HG03342 (cell line): ENCODE measurements at regions not wholly inside any gene's neighbourhood (a gene's known extent, or its start where the extent isn't known, plus 50 kb on each side); places are given as distances from the start of the nearest gene placed in this dataset.
"Not testable (repeated sequence)": the region's sequence is repeated elsewhere in the genome, so short reads cannot be mapped to it uniquely, and the experiment has no call there.

Experiments used
- ATAC-seq: cut with Tn5 transposase; IDR thresholded peaks from one replicate; pipeline ENCODE4 v1.9.1; 2021; ENCODE audit warnings: mild to moderate bottlenecking, moderate library complexity; ENCODE audit not compliant: unreplicated experiment

DNA sequence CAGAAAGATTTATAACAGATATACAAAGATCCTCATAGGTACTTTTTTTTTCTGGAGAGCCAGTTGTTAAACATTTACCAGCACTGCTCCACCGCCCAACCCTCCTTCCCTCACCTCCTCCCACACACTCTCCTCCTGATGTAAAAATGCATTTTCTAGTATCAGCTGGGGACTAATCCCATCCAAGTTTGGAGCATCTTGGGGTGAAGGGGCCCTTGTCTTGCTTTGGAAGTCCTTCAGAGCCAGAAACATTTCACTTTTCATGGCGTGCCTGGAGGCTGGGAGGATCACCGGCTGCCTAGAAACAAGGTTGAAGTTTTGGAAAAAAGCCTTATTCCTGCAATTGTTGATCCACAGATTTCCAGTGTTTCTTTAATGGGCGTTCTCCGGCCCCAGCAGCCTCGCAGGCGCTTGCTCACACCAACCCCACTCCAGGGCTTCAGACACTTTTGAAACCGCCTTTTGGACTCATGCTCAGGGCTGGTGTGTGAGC, 165.1 kb upstream of the AFDN start:
- ATAC-seq = no peak

DNA sequence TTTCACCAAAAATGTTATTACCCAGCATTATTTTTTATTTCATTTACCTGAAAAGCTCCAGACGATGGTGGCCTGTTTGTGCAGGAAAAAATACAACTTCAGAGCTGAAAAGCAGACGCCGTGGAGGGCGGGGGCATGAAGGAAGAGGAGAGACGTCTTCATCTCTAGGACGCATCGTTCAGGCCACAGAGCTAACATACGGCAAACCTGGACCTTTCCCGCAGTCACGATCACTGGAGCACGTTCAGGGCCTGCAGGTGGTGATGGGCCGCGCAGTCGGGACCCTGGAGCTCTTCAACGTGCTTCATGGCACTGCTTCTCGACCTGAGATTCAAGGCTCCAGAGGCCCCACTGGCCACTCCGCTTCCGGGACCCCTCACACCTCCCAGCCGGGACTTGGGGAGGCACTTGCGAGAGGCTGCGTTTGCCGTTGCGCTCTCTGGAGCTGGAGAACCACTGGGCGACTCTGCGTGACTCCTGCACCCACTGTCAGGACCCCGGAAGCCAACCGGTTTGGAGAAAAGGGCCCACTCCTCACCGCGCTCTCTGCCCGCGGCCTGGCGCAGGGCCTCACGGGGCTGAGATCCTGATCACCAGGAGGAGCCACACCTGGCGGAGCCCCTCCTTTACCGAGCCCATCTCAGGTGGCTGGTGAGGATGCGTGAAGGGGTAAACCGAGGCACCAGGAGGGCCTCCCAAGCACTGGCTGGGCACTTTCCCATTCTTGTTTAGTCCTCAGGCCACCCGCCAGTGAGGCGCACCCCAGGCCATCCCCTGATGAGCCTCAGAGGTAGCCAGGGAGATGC, 164.4 kb upstream of the AFDN start:
- ATAC-seq = no peak

DNA sequence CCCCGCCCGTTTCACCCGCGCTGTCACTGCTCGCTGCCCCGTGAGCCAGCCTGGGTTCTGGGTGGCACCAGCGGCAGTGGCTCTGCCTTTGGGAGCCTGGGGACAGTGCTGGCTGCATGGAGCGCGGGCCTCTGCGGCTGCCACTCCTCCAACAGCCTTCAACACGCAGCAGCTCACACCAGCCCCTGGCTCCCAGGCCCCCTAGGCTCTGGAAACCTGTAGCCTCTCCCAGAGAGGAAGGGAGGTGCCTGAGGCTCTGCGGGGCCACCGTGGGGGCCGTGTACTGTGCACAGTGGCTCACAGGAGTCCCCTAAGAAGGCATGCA, 163.9 kb upstream of the AFDN start:
- ATAC-seq = no peak

DNA sequence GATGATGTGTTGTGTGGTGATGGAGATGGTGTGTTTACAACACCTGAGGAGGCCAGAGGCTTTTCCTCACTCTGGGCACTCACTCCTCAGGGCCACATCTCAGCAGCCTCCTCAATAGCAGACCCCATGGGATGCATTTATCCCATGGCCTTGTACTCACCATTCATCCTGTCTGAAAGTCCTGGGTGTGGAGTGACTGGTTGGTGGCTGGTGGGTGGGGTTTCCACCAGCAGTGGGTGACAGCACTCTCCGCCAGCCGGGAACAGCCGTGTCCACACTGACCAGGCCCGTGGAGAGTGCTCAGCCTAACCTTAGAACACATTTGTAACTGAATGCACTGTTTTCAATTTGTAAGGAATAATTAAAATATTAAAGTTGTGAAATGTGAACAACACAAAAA, 163.4 kb upstream of the AFDN start:
- ATAC-seq = no peak

DNA sequence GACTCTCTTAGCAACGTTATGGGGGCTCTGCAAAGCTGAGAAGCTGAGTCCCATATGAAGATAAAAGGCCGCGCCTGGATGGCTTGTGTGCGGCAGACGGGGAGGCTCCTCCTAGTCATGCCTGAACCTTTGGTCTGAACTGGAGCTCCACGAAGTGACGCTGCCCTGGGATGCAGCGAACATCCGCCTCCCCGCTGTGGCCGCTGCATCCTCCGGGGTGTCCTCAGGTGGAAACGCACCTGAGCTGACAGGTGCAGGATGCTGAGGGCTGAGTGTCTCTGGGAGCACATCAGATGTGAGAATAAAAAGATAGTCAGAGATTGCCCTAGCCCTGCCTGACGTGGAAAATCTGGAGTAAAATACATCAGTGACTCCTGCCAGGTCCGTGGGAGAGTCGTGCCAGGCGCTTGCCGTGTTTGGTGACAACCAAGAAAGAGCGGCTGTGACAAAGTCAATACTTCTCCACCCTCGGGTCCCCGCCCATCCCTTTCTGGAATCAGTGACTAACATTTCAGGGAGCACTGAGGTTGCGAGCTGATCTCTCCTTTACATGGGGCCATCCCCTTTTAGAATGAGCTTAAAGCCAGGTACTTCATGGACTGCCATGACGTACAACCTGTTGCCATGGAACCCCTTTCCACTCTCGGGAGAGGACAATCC, 162.8 kb upstream of the AFDN start:
- no peak for ATAC-seq

GRCh38 chr6:167664678-167665660, 161.7 kb upstream of the AFDN start:
- no peak for ATAC-seq

DNA sequence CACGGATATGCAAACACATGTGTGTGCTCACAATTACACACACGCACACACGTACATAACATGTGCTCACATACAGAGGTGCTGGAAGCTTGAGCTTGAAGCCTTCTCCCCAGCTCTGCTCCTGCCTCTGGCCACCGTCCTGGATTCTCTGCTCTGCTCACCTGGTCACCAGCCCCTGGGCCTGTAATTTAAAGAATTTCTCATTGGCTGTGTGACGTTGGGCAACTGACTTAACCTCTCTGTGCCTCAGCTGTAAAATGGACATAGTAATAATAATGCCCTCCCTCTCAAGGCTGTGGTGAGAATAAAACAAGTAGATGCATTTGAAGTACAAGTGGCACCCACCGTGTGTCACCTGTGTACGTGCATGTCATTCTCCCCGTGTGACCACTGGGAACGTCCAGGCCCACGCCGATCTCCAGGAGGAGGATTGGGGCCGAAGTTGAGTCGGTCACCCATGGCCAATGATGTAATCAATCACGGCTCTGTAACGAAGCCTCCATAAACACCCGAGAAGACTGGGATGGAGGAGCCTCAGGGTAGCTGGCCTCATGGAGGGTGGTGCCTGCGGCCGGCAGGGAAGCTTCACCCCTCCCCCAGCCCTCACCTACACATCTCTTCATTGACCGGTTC, 160.9 kb upstream of the AFDN start:
- ATAC-seq = no peak

DNA sequence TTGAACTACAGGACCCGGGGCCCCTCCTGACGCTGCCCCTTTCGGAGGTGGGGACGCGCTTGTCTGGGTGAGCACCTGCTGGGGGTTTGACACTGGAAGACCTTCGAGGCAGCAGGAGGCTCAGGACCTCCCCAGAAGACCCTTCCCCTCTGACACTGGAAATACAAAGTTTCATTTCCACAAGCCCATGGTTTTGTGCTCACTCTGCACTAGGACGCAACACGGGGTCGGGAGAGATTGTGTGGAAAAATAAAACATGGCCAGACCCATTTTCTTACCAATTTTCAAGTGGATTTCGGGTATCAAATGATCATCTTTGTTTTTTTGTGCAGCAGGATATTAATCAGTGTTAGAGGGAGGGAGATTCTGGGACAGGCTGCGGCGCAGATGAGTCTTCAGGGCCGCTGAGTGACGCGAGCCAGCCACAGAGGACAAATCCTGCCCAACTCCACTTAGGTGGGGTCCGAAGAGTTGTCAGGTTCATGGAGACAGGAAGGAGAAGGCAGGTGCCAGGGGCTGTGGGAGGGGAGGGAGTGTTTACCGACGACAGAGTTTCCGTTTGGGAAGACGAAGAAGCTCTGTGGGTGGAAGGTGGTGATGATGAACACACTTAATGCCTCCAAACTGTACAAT, 160.0 kb upstream of the AFDN start:
- ATAC-seq = no peak

DNA sequence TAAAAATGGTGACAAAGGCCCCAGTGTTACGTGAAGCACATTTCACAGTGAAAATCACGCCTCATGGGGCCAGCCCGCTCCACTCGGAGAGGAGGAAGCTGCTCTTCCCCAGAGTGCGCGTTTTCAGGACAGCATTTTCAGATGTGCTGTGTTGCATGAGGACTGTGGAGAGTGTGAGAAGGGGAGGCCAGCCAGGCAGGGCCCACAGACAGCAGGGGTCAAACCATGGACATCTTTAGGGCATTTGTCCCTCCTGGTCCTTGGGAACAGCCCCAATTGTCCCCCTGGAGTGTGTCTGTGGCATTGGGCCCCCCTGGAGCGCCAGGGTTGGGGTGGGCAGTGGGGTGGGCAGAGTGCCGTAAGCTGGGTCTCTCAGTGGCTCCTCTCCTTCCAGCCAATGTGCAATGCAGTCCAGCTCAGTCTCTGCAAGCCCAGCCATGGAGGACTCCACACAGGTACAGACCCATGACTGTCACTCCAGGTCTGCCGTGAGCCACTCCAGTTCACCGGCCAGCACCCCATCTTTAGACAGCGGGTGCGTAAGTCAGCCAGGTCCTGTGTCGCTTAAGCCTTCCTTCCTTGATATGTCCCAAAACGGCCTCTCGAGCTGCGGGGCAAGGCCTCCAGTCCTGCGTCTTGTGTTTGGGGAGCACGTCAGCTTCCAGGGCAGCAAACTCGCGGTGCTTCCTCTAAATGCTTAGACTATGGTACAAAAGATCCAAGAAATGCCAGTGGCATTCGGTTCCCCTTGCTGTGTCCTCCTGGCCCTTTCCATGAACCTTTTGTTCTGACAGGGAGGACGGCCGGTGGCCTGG, 159.3 kb upstream of the AFDN start:
- ATAC-seq = no peak

DNA sequence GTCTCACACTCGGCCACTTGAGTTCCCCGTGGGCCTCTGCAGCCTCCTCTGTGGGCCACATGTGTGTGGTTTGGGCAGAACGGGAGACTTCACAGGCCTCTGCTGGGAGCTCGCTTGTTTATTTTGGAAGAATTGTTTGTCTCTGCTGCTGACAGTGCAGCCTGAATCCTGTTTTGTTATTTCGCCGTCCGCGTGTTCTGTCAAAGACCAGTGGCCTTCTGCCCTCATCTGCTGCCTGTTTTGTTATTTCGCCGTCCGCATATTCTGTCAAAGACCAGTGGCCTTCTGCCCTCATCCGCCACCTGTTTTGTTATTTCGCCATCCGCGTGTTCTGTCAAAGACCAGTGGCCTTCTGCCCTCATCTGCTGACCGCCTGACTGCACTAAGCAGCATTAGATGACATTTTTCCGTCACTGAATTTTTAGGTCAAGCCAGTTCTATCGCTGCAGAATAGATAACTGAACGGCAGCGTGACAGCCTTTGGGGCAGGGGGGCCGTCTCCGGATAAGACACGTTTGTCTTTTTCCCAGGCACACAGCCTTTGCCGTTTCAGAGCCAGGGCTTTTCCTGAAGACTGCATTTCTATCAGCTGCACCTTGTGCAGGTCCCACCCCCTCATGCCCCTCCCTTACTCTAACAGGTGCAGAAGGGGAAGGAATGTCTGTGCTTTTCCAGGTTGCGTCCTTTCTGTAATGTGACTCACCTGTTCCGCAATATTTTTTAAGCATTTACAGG, 158.5 kb upstream of the AFDN start:
- ATAC-seq = no peak

DNA sequence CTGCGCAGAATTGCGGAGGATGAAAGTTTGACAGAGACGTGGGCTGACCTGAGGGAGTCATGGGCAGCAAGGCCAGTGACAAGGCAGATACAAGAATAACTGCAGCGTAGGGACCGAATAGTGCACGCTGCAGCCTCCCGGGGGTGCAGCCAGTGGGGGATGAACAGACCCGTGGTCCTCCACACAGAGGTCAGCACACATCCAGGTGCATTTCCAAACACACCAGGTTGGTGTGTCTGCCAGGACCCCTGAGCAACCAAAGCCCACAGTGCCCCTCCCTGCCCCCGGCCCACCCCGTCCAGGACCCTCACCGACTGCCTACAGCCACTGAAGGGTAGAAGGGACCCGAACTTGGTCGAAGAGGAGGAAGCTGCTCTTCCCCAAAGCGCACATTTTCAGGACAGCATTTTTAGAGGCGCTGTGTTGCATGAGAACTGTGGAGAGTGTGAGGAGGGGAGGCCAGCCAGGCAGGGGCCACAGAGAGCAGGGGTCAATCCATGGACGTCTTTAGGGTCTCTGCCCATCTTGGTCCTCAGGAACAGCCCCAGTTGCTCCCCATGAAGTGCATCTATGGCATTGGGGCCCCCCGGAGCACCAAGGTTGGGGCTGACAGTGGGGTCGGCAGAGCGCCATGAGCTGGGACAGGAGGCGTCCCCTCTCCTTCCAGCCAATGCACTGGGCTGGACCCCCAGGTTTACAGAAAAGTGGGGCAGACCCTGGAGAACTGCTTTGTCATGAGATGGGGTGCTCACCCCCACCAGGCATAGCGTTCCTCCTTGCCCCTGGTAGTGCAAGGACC, 157.8 kb upstream of the AFDN start:
- no peak for ATAC-seq

- ATAC-seq = no peak
Observed at GRCh38 chr6:167669553-167669849, 157.2 kb upstream of the AFDN start.

DNA sequence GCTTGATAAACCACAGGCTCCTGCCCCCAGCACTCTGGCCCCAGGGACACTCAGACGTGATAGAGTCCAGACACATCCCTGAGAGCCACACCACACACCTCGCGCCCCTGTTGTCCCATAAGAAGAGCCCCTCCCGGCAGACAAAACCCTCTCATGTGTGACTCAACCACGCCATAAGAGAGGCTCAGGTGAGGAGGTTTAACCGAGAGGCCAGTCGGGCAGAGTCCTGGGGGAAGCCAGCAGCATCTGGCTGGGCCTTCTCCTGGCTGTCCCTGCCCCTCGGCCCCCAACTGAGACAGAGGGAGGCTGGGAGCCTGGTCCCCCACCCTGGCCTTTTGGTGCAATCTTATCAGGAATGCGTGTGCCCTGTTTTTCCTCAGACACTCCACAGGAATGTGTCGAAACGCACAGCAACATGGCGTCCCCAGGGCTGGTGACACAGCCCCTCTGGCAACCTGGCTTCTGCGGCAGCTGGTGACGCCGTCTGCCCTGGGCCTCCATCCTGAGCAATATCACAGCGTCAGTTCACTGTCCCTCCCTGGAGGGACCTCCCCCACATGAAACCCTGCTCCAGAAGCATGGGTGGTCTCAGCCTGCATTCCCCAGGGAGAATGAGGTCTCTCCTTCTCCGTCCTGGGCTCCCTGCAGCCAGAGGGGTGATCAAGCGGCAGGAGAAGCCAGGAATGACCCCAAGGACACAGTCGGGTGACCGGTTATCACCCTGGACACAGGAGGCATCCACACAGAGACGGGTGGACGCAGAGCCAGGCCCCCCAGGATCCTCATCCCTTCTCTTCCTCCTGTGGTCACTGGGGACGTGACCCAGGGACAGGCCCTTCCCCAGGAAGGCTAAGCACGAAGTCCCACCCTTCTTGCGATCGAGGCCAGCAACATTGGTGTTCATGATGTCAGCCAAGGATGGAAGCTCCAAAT, 156.6 kb upstream of the AFDN start:
- ATAC-seq = no peak

- ATAC-seq = no peak
Observed at GRCh38 chr6:167670938-167671338, 155.8 kb upstream of the AFDN start.

DNA sequence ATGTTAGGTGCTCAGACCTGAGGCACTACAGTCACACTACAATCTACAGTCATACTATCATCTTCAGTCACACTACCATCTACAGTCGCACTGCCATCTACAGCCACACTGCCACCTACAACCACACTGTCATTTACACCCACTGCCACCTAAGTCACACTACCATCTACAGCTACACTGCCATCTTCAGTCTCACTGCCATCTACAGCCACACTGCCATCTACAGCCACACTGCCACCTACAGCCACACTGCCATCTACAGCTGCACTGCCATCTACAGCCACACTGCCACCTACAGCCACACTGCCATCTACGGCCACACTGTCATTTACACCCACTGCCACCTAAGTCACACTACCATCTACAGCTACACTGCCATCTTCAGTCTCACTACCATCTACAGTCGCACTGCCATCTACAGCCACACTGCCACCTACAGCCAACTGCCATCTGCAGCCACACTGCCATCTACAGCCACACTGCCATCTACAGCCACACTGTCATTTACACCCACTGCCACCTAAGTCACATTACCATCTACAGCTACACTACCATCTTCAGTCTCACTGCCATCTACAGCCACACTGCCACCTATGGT, 155.2 kb upstream of the AFDN start:
- not testable (repeated sequence) for ATAC-seq

- no peak for ATAC-seq
Observed at GRCh38 chr6:167671977-167672687, 154.6 kb upstream of the AFDN start.
